Activated T-cell treated with anti-CD3 and anti-CD28 coated beads for 1 hour (primary cell): ENCODE measurements at regions not wholly inside any gene's neighbourhood (a gene's known extent, or its start where the extent isn't known, plus 50 kb on each side); places are given as distances from the start of the nearest gene placed in this dataset.

Source experiments
- DNase-seq: peaks from one replicate; pipeline ENCODE4 v3.0.0-alpha.2; 2020; ENCODE audit warnings: low read depth

DNA sequence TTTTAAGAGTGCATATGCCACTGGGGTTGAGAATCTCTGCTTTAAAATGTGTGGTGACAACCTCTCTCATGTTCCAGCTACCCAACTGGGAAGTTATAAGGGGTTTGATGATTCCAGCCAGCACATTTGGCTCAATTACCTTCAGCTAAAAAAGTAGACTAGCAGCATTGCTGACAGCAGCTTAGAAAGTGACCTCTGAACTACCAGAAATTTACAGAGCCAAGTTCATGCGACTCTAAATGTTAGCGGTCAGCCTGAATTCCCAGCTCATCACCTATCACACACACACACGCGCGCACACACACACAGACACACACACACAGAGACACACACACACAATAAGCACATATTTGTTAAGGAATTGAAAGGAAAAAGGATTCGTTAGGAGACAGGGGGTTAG, 377.5 kb downstream of the TMEM167A start:
- DNase-seq, result no peak

- no peak for DNase-seq
Observed at GRCh38 chr5:82698026-82698425, 379.2 kb downstream of the TMEM167A start.

GRCh38 chr5:82694711-82695285, 382.4 kb downstream of the TMEM167A start:
- no peak for DNase-seq

- DNase-seq, result no peak
Observed at GRCh38 chr5:82692826-82693225, 384.4 kb downstream of the TMEM167A start.

- no peak for DNase-seq
Observed at GRCh38 chr5:82684659-82685058, 392.5 kb downstream of the TMEM167A start.

GRCh38 chr5:82684165-82684564, 393.0 kb downstream of the TMEM167A start:
- no peak for DNase-seq

DNA sequence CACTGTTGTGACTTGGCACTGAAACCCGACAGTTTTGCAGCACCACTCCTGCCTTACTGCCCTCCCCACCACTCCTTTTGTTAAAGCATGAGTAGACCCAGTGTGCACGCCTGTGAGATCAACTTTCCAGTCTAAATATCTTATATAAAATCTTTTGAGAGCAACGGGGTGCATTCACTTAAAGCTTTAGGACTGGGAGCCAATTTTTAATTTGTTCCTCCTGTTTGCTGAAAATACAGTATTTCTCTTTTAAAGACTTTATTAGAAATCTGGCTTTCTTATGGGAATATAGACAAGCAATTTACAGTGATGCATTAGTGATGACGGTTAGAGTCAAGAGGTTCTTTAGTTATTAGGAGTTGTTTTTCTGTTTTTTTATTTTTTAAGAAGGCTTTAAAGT, 397.5 kb downstream of the TMEM167A start:
- no peak for DNase-seq

DNA sequence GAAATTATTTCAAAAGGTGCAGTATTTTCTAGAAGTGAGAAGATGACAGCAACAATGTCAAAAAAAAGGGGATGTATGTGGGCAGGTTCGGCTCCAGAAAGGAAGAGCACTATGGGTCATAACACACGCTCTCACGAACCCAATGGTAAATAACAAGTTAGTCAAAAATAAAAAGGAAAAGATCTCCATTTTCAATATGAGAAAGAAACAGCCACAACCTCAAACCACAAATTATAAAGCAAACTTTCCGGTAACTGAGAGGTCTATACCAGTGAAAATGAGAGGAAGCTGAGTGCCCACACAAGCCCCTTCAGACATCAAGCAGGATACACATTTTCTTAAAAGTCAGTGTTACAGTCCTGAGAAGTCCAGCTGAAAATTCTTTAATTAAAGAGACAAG, 398.5 kb upstream of the RPS23 start:
- DNase-seq, result no peak

DNA sequence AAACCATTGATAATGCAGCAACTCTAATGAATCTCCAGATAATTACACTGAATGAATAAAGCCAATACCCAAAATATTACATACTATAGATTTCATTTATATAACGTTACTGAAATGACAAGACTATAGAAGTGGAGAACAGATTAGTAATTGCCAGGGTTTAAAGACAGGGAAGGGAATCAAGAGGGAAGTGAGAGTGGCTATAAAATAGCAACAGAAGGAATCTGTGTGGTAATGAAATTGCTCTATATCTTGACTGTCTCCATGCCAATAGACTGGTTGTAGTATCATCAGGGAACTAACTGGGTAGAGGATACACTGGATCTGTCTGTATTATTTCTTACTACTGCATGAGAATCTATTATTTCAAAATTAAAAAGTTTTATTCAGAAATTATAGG, 396.5 kb upstream of the RPS23 start:
- no peak for DNase-seq

GRCh38 chr5:82673057-82673809, 395.1 kb upstream of the RPS23 start:
- DNase-seq, result no peak

GRCh38 chr5:82670692-82671091, 392.5 kb upstream of the RPS23 start:
- DNase-seq, result no peak

- no peak for DNase-seq
Observed at GRCh38 chr5:82669720-82670119, 391.6 kb upstream of the RPS23 start.

- DNase-seq, result no peak
Observed at GRCh38 chr5:82666312-82666711, 388.2 kb upstream of the RPS23 start.

GRCh38 chr5:82664732-82665131, 386.6 kb upstream of the RPS23 start:
- DNase-seq, result no peak

DNA sequence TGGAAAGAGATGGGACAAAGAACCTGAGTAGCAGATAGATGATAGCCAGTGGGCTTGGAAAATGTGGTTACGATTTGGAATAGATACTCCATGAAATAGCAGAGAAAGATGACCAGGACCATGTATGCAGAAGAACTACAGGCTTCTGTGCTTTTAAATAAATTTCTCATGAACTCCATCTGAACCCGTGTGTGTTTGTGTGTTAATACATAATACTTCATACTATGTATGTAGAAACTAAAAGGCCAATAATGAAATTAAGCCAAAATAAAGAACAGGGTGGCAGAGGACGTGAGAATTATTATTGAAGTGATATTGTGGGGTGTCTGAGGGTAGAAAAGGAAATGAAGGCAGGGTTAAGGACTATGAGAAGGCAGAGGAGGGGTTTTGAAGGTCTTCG, 385.1 kb upstream of the RPS23 start:
- no peak for DNase-seq

DNA sequence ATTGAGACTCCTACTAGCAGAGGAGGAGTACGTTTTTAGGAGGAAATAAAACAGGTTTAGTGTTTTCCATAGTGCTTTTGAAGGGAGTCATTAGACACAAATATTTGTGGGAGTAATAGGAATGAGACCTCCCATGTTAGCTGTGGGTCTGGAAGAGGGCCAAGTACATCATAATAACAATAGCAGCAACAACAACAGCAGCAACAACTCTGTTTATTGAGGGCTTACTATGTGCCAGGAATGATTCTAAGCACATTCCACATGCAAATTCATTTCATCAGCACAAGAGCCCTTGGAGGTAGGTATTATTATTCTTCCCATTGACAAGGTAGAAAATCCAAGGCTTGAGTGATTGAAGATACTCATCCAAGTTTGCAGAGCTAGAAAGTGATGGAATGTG, 384.2 kb upstream of the RPS23 start:
- DNase-seq, result no peak

DNA sequence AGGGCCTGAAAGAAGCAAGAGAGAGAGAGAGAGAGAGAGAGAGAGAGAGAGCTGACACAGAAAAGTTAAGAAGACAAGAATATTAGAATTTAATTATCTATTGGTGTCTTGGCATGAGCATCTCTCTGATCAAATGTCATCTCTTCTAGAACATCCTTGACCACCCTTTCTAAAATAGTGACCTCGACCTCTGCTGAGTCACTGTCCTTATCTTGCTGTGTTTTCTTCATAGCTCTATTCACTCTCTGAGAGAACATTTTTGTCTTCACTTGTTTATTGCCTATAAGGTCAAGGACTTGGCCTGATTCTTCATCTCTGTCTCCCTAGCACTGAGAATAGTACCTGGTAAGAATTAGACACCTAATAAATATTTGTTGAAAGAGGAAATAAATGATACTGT, 383.8 kb upstream of the RPS23 start:
- DNase-seq, result no peak

GRCh38 chr5:82661462-82661861, 383.3 kb upstream of the RPS23 start:
- no peak for DNase-seq

GRCh38 chr5:82659115-82659514, 381.0 kb upstream of the RPS23 start:
- no peak for DNase-seq

GRCh38 chr5:82657033-82657699, 379.0 kb upstream of the RPS23 start:
- DNase-seq, result no peak

GRCh38 chr5:82656341-82656761, 378.2 kb upstream of the RPS23 start:
- no peak for DNase-seq

DNA sequence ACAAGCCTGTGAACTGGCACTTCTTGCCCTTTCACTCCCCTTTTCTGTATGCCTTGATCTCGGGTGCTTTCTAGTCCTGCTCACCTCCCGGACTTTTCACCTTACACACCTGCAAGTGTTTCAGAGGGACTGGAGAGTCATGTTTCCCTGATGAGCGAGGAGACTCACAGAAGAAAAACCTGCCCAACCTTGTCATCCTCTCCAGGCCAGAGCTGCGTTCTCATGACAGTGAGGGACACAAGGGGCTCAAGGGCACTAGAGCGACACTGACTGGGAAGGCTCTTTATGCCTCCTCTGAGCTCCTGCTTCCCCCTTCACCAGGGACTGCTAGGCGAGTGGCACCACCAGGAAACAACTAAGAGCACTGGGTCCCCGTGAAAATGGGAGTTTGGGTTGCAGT, 376.9 kb upstream of the RPS23 start:
- no peak for DNase-seq

GRCh38 chr5:82649943-82650342, 371.8 kb upstream of the RPS23 start:
- DNase-seq, result no peak

DNA sequence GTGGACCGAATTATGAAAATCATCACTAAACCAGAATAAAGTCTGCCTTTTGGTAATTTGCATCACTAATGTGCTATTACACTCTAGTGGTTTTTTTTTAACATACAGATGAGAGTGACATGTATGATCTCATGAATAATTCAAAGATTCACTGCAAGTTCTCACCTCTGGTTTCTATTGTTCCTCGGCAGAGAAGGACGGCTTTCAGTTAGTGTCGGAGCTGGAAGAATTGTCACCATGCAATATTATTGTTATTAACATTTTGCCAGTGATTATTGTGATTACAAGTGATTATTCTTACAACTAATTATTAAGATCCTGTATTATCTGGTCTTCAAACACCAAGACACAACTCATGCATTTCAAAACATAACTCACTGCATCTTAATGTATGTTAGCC, 366.6 kb upstream of the RPS23 start:
- DNase-seq, result no peak
